HL-60 (cell line): ENCODE measurements at regions not wholly inside any gene's neighbourhood (a gene's known extent, or its start where the extent isn't known, plus 50 kb on each side); places are given as distances from the start of the nearest gene placed in this dataset.

Experiments used
- CTCF ChIP-seq: IDR thresholded peaks from one replicate; pipeline ENCODE4 v1.5.1; 2011; ENCODE audit warnings: low read length, control low read depth, inconsistent platforms; ENCODE audit not compliant: insufficient read depth
- POLR2AphosphoS5 ChIP-seq: IDR thresholded peaks from 2 replicates; pipeline ENCODE4 v1.6.1; 2012; ENCODE audit warnings: low read depth
- REST ChIP-seq: IDR thresholded peaks from 2 replicates; pipeline ENCODE4 v1.6.1; 2012; ENCODE audit warnings: low read depth; ENCODE audit not compliant: insufficient replicate concordance

- TF ChIP-seq POLR2AphosphoS5 (no peak), CTCF (no peak), REST (no peak)
These were observed 73.2 kb upstream of the DOCK9 start for GRCh38 chr13:99050983-99051488.
